ENCODE measurements at regions not wholly inside any gene's neighbourhood (a gene's known extent, or its start where the extent isn't known, plus 50 kb on each side); places are given as distances from the start of the nearest gene placed in this dataset.
"Not testable (repeated sequence)": the region's sequence is repeated elsewhere in the genome, so short reads cannot be mapped to it uniquely, and the experiment has no call there.

GRCh38 chr7:93737953-93738352, 152.6 kb downstream of the TFPI2 start:
- no peak for DNase-seq

GRCh38 chr7:93736668-93737369, 153.7 kb downstream of the TFPI2 start:
- DNase-seq, result peak; percentile 81

- no peak for DNase-seq
Observed at GRCh38 chr7:93728292-93728691, 153.8 kb upstream of the CALCR start.

GRCh38 chr7:93725954-93726353, 151.4 kb upstream of the CALCR start:
- no peak for DNase-seq

DNA sequence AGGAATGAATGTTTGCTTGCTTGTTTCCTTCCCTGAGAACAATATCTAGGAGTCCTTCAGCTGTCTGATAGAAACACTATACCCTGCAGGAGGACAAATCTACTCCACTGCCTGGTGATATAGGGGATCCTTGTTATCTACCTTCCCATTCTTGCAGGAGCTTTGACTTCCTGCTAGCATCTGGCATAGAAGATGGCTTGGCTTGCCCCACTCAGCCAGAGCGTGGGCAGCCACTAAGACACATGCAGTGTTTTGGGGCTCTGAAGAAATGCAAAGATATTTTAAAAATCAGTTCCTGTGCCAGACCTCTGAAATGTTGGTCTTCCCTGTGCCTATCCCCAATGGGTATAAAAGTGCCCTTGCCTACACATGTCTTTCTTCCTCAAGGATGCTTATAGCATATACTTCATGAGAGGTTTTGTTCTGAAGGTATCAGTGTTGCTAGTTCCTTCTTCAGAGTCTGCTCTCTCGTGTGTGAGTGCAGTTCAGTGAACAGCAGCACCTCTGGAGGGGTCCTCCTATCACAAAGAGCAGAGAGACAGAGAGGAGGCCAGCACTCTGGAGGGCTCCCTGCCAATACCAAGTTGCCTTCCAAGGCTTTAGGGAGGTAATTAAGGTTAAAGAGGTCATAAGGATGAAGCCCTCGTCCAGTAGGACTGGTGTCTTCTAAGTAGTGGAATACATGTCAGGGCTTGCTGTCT, 149.1 kb upstream of the CALCR start:
- DNase-seq, result no peak

GRCh38 chr7:93720106-93720505, 145.6 kb upstream of the CALCR start:
- DNase-seq, result no peak

GRCh38 chr7:93719546-93719945, 145.0 kb upstream of the CALCR start:
- DNase-seq, result no peak

GRCh38 chr7:93717217-93717900, 142.8 kb upstream of the CALCR start:
- DNase-seq, result no peak

GRCh38 chr7:93715234-93715633, 140.7 kb upstream of the CALCR start:
- no peak for DNase-seq

GRCh38 chr7:93711926-93712325, 137.4 kb upstream of the CALCR start:
- DNase-seq, result no peak

- not testable (repeated sequence) for DNase-seq
Observed at GRCh38 chr7:93708255-93708654, 133.7 kb upstream of the CALCR start.

- no peak for DNase-seq
Observed at GRCh38 chr7:93707249-93707648, 132.7 kb upstream of the CALCR start.

- not testable (repeated sequence) for DNase-seq
Observed at GRCh38 chr7:93706162-93706561, 131.6 kb upstream of the CALCR start.

DNA sequence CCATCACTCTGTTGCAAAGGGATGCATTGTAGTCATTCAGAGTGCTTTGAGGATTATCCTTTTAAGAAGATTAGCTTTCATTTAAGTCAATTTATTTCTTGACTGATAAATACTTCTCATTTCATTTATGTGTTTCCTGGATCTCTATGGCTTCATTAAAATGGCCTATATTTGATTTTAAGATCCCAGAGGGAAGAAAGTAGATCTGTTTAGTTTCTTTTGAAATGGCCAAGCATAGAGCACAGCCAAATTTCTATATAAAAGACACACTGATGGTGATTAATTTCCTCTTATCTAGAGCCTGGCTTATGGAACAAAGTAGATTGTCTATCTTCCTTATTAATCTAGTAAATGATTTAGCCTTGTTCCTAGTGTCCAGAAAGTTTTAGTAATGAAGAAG, 129.7 kb upstream of the CALCR start:
- no peak for DNase-seq

DNA sequence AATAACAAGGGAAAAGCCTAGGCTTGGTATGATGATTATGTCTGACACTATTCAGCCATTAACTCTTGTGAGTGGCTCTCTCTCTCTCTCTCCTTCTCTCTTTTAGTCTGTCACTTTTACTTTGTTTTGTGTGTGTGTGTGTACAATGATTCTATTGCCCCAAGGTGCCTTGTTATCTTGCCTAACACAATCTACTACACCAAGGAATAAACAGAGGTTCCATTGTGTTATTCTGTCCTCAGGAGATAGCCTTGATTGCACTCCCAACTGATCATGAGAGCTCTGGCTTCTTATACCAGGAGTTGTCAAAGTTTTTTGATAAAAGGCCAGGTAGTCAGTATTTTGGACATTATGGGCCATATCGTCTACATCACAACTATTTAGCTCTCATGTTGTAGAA, 123.4 kb upstream of the CALCR start:
- no peak for DNase-seq

DNA sequence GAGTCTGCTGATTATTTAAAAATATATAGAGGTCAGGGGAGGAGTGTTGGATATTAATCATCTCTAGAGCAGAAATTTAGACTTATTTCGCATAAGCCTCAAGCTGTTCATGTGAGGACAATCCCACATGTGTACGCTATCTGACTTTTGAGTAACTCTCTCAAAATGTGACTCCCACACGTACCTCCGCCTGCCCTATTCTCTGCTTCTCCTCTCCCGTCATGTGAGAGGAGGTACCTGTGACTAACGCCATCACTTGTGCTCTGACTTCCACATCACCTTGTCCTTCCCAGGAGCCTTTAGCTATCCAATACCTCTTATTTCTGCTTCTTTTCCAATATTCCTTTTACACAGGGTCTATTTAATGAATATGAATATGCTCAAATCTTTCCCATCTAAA, 119.3 kb upstream of the CALCR start:
- DNase-seq, result no peak

- DNase-seq, result no peak
Observed at GRCh38 chr7:93690021-93690420, 115.5 kb upstream of the CALCR start.

GRCh38 chr7:93678185-93678584, 103.7 kb upstream of the CALCR start:
- DNase-seq, result no peak

DNA sequence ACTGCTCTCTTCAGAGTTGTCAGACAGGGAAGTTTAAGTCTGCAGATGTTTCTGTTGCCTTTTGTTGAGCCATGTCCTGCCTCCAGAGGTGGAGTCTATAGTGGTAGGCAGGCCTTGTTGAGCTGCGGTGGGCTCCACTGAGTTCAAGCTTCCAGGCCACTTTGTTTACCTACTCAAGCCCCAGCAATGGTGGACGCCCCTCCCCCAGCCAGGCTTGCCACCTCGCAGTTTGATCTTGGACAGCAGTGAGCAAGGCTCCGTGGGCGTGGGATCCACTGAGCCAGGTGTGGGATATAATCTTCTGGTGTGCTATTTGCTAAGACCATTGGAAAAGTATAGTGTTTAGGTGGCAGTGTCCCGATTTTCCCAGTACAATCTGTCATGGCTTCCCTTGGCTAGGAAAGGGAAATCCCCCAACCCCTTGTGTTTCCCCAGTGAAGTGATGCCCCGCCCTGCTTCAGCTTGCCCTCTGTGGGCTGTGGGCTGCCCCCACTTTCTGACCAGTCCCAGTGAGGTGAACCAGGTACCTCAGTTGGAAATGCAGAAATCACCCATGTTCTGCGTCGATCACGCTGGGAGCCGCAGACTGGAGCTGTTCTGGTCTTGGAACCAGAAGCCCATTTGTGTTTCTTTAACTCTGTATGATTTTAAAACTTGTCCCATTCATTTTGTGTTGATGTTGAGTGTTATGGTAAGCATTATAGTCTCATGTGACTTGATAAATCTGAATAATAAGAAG, 89.2 kb upstream of the CALCR start:
- DNase-seq, result no peak

DNA sequence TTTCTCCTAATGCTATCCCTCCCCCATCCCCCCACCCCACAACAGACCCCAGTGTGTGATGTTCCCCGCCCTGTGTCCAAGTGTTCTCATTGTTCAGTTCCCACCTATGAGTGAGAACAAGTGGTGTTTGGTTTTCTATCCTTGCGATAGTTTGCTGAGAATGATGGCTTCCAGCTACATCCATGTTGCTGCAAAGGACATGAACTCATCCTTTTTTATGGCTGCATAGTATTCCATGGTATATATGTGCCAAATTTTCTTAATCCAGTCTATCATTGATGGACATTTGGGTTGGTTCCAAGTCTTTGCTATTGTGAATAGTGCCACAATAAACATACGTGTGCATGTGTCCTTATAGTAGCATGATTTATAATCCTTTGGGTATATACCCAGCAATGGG, 83.6 kb upstream of the CALCR start:
- DNase-seq, result not testable (repeated sequence)

DNA sequence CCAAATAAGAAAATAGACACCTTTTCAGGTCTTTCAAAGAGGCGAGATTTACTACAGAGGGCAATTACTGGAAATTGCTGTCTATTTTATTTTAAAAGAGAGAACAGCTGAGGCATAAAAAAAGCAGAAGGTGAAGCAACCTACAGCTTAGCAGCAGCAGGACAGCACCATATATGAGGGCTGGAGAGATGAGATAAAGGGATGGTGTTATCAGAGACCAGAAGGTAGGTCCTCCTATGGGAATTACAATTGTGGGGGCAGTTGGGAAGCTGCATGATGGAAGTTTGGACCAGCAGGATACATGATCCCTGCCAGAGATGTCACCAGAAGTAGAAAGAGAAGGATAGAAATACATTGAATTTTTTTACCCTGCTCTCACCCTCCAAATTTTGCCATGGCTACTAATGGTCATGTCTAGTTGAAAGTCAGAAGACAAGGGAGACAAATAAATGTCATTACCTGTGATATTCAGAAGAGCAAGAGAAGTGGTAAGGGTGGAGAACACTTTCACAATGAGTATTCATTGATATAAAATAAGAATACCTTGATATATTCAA, 77.2 kb upstream of the CALCR start:
- DNase-seq, result no peak

DNA sequence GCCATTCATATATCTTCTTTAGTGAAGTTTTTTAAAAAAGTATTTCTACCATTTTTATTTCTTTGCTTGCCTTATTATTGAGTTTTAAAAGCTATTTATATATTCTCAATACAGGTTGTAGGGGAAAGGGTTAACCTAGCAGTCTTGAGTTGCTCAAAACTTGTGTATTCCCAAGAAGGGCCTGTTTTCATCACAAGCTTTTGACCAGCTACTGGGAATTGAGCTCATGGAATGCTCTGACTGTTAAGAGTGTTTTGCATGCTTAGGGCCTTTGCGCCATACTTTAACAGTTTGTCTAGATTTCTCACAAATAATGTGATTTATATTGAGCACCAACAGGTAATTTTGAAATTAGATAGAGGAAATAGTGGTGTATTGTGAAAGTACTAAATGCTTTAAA, 72.0 kb upstream of the CALCR start:
- DNase-seq, result no peak

DNA sequence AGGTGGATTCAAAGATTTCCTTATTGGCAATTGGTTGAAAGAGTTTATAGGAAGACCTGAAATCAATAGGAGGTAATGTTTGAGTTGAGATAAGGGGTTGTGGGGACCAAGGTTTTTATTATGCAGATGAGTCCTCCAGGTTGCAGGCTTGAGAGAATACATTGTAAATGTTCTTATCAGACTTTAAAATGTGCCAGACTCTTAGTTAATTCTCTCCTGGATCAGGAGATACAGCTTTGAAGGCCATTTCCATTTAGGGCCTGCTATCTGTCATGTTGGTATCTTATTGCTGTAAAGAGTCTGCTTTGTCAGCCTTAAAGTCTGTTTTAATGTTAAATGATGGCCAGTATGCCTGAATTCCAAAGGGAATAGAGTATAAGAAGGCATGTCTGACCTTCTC, 61.8 kb upstream of the CALCR start:
- DNase-seq, result no peak

Data from DMS79 (cell line).